LNCaP clone FGC (cell line): ENCODE measurements at regions not wholly inside any gene's neighbourhood (a gene's known extent, or its start where the extent isn't known, plus 50 kb on each side); places are given as distances from the start of the nearest gene placed in this dataset.

Experiments used
- DNase-seq: peaks from one replicate; pipeline ENCODE4 v3.0.0-alpha.2; 2011; ENCODE audit warnings: low read depth
- H3K4me3 ChIP-seq: 2 replicates; pipeline ENCODE4 v1.5.1; 2011; ENCODE audit warnings: mild to moderate bottlenecking, low read depth, low read length, control low read depth
- TF ChIP-seq, protein P1 (sequence below): IDR thresholded peaks from 2 replicates; pipeline ENCODE4 v1.5.1; 2012; ENCODE audit warnings: mild to moderate bottlenecking; ENCODE audit not compliant: control insufficient read depth, insufficient read depth; ENCODE audit errors: extremely low read depth

DNA sequence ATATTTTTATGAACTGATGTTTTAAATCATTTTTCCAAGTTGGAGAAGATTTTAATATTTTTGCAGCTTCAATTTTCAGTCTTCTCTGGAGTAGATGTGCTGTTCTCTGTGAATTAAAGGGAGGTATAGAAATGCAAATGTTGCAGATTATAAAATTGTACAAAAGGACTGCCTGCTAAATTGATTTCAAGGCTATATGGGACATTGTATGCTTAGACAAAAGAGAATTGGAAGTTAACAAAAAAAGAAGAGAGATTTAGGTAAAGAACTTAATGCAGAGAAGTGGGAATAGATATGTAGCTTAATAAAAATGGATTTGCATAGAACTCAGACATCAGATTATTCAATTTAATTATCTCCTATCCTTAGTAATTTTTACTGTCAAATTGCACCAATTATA is 403.3 kb downstream of the ZIC3 start:
- no peak overlapping the region for H3K4me3 ChIP-seq
- TF ChIP-seq, protein P1, sequence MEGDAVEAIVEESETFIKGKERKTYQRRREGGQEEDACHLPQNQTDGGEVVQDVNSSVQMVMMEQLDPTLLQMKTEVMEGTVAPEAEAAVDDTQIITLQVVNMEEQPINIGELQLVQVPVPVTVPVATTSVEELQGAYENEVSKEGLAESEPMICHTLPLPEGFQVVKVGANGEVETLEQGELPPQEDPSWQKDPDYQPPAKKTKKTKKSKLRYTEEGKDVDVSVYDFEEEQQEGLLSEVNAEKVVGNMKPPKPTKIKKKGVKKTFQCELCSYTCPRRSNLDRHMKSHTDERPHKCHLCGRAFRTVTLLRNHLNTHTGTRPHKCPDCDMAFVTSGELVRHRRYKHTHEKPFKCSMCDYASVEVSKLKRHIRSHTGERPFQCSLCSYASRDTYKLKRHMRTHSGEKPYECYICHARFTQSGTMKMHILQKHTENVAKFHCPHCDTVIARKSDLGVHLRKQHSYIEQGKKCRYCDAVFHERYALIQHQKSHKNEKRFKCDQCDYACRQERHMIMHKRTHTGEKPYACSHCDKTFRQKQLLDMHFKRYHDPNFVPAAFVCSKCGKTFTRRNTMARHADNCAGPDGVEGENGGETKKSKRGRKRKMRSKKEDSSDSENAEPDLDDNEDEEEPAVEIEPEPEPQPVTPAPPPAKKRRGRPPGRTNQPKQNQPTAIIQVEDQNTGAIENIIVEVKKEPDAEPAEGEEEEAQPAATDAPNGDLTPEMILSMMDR: no peak
- DNase-seq: no peak

DNA sequence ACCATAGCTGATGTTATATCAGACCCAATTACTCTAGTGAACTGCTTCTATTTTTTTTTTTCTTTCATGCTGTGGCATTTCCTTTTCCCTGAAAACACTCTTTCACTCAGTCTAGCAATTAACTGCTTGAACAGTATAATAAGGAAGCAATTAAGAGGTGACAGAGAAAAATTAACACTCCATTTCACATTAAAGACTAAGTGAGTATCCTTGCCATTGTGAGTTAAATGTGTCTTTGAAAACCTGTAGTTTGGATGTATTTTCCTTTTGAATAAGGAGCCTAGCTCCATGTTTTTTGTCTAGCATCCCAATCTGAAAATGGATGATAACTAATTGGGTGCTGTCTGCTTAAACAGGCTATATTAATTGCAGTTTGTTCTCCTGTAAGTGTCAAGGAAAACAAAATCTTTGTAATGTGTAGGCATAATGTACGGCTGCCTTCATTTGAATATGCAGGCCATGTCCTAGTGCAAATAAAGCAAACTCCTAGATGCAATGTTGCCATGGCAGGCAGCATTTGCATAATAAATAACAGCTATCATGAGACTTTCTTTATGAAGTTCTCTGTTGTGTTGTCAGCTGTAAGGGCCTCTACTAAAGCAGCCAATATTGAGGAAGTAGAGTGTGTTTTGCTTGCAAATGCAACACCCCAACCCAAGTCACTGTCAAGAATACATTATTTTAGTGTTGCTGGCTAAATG is 416.7 kb downstream of the ZIC3 start:
- no peak for DNase-seq
- TF ChIP-seq, protein P1: no peak
- no peak overlapping the region for H3K4me3 ChIP-seq

- no peak overlapping the region for H3K4me3 ChIP-seq
- TF ChIP-seq, protein P1: no peak
- no peak for DNase-seq
Observed at GRCh38 chrX:137988470-137988869, 422.5 kb downstream of the ZIC3 start.

DNA sequence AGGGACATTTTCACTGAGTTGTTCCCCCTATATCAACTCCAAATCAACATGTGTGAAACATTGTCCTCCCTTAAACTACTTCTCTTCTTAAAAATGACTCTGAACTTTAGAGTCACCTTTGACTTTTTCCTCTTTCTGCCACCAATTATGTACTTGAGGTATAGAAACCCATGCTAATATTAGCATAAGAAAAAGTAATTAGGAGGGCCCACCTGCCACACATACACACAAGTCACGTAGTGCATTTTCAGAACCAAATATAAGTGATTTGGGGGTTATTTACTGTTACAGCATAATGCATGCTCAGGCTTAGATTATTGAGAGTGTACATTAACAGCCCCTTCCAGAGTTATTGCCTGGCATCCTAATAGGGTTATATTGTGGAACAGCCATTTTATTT is 432.7 kb downstream of the ZIC3 start:
- H3K4me3 ChIP-seq: no peak overlapping the region
- no peak for DNase-seq
- TF ChIP-seq, protein P1: no peak

GRCh38 chrX:137999071-137999470 is 433.1 kb downstream of the ZIC3 start:
- DNase-seq: no peak
- no peak overlapping the region for H3K4me3 ChIP-seq
- TF ChIP-seq, protein P1: no peak

DNA sequence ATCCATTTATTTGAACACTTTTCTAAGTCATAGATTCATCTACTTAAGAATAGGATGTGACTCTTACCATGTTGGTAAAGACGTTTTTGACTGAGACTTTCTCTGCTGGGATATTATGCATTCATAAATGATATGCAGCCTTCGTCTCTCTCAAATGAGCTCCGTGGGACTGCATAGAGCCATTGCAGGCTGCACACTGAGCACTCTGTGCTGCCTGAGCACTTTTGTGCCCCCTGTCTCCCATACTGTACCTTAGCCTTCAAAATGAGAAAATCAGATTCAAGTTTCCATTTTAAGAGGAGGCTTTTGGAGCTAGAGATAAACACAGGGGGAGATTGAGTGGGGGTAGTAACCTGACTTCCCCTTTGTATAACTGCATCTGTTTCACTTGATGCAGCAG is 433.6 kb downstream of the ZIC3 start:
- DNase-seq: no peak
- TF ChIP-seq, protein P1: no peak
- no peak overlapping the region for H3K4me3 ChIP-seq

GRCh38 chrX:138001226-138001625 is 435.3 kb downstream of the ZIC3 start:
- no peak for DNase-seq
- H3K4me3 ChIP-seq: no peak overlapping the region
- TF ChIP-seq, protein P1: no peak
